Myocyte (in vitro differentiated cells): ENCODE measurements at regions not wholly inside any gene's neighbourhood (a gene's known extent, or its start where the extent isn't known, plus 50 kb on each side); places are given as distances from the start of the nearest gene placed in this dataset.
"Not testable (repeated sequence)": the region's sequence is repeated elsewhere in the genome, so short reads cannot be mapped to it uniquely, and the experiment has no call there.

Experiments used
- DNase-seq: peaks from one replicate; pipeline ENCODE4 v3.0.0-alpha.2; 2012; ENCODE audit warnings: low read depth

DNA sequence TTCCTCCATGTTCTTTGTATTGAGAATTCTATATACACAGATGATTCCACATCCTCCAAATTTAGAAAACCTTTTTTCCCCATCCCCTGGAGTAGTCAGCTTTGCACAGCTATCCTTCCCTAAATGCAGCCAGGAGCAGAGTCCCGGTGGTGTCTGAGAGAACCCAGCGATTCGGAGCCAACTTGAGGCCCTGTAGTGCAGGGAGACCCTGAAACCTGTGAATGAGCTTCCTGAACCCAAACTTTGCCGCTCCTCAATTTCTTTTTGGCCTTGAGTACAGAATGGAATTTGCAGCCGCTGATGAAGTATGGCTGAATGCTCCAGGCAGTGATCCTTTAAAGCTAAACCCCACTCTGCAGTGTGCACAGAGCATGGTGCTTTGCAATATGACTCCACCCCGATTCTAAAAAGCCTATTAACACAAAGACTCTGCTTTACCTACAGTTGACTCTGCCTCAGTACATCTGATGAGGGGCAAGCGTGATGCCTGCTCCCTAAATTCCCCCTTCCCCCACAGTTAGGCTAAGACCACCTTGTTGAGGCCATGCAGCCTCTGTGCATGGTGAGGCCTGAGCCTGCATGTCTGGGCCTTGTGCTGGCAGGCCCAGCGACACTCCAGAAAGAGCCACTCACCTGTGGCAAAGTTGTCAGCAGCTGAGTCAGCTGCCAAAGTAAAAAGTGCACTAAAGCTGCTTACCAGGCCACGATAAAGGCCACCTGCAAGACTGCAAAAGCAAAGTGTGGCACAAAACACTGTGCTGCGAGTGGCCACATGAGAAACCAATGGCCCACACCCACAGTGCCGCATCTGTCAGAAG, 82.1 kb downstream of the PLEKHG1 start:
- no peak for DNase-seq

DNA sequence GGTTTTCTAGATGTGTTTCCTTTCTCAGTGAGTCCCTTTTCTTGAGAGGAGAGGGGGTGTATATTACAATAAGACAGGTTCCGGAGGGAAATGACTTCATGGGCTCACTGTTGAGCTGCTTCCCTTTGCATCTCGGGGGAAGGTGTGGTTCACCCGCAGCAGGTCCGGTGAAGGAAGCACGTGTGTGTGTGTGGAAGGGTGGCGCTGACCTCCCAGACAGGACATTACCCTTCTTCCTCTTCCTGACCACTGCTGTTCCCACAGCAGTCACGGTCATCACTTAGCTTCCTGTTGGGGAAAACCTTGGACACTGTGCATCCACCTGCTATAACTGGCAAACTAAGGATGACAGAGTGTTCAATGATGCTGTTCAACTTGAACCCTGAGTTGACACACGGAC, 83.6 kb downstream of the PLEKHG1 start:
- no peak for DNase-seq

DNA sequence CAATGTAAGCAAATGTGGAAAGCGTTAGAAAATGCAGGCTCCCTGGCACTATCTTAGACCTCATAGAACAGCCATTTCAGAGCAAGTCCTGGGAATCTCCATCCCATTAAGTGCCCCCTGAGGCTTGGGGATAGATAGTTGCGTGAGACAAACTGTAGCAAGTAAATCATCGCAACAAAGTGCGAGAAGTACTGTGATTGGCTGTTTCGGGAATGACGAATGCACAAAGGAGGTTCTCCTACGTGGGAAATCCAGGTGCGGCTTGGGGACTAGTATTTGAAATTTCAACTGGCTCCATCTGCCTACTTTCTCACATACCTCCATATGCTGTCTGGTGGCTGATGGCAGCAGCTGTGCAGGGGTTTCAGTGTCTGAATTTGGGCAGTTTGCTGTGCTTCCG, 84.5 kb downstream of the PLEKHG1 start:
- DNase-seq, result no peak

DNA sequence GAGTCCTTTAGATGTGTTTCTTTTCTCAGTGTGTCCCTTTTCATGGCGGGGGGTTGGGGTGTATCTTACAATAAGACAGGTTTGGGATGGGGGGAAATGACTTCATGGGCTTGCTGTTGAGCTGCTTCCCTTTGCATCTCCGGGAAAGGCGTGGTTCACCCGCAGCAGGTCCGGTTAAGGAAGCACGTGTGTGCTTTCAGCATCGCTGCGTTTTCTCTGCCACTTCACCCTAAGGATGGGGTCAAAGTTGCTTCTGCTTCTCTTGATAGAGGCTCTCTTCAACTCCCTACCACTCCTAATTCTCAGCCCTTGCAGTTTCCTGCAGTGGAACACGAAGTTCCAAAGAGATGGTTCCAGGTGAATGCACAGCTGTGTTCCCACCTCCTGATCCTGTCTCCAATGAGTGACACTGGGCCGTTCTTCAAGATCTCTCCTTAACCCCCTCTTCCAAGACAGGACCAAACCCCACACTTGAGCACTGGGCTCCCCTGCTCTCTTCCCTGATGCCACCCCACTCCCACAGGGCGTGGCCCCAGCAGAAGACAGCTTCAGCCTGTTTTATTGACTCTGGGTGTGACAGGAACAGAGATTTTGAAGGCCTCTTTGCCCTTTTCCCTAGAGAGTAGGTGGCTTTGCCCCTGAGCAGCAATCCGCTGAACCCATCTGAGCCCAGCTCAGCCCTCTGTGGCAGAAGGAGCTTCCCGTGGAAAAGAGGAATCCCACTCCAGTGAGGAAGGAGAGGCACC, 85.2 kb downstream of the PLEKHG1 start:
- DNase-seq, result no peak

DNA sequence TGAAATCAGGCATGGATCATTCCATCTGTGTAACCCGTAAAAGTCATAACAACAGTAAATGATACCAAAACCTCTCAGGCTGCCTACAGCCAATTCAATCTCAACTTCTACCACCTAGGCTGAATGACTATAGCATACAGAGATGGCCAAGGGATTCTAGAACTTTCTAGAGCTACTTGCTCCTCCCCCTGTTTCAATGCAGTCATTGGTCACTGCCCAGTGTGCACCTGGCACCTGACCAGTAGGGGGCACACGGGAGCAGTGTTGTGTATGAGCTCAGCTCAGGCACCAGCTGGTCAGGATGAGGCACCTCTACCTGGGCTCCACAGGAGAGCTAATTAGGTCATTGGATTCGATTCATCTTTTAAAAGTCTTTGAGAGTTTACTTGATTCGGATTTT, 86.2 kb downstream of the PLEKHG1 start:
- DNase-seq, result peak; percentile 4

DNA sequence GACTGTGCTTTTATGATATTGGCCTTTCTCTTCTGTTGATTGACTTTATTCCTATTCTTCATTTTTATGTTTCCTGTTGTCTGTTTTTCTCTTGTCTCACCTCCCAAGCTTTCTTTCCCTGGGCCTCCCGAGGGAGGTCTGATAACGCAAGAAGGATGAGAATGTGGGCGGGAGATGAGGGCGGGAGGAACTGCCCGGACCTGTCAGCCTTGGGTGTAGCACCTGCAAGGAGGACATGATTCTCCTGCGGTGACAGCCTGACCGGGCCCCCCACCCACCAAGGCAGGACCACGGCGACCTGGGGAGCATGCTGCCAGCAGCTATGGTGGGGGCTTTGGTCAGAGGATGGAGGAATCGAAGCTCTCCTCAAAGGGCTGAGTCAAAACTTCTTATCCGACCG, 86.9 kb downstream of the PLEKHG1 start:
- no peak for DNase-seq

DNA sequence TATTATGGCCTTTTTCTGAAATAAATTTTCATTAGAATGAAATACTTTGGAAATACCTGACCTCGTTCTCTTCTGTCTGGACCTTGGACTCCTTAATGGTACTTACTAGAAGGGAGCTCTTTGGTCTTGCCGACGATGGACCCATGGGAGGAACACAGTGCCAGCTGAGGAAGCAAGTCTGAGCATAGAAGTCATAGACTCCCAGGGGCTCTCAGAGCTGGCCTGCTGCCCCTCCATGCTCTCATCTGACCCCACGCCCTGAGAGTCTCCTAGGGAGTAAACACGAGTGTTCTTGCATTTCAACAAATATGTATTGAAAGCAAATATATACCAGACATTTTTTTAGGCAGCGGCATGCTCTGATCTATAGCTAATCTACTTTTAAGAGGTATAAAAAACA, 87.8 kb downstream of the PLEKHG1 start:
- DNase-seq, result no peak

DNA sequence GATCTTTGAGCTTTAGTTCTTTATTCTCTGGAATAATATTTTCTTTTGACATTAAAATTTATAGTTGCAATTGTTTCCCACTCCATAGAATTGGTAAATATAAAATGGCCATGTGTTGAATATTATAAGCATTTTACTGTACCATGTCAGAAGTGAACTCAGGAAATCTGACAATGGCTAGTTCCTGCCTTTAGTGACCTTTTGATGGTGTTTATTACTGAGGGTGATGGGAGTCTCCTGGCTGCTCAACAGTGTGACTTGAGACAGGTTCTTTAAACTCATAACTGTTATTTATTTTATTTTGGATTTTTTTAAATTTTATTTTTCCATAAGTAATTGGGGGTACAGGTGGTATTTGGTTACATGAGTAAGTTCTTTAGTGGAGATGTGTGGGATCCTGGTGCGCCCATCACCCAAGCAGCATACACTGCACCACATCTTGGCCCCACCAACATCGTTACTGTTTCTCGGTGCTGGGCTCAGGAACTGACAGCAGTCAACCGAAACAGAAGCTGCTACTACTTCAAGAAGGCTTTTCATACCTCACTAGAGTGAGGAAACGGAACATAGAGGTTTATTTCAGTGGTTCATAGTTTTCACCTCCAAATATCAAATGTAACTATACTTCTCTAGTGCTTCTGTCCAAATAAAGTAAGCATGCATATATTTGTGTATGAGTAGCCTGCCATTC, 90.4 kb downstream of the PLEKHG1 start:
- DNase-seq, result no peak

DNA sequence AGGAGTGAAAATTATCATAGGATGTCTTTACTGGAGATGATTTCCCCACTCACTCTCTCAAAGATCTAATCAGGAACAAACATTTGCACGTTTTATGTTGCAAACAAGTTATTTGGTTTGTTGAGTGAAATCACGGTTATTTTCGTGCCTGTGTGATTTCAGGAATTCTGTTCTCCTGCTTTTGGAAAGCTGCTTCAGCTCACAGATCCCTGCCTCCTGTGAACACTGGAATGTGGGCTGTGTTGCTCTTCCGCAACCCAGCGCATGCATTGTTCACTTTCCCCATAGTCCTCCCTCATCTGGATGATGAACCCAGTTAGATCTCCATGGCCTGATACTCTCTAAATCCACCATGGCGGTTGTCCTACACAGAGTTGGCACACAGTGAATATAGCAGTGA, 91.0 kb downstream of the PLEKHG1 start:
- DNase-seq, result no peak

DNA sequence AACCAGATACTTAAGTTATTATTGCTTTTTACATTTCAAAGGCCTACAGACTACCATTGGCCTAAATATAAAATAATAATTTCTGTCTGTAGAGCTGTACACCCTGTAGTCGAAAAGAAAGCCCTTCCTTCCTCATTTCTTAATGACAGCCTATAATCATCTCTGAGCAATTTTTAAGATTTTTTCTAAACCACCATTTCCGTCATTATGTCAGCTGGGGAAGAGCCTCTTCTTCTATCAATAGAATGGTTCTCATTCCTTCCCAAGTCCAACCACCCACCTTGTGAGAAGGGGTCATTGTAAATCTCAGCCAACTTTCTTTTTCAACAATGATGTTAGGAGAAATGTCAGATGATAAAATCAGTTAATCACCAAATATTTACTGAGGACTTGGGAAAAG, 91.8 kb downstream of the PLEKHG1 start:
- no peak for DNase-seq

DNA sequence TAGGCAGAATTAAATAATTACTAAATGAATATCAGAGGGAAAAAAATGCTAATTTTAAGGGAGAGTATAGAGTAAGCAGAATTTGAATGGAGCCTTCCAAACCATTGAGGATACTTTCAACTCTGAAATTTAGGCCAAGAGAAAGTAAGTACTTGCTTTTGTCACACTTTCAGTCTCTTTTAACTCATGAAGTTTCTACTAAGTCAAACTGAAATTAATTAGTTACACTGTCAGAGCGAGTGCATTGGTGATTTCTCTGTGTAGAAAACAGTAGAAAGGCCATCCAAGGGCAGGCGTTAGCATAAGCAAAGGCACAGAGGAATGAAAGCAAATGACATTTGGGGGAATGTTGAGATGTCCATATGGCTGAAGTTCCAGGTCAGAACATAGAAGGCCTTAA, 92.9 kb downstream of the PLEKHG1 start:
- no peak for DNase-seq

DNA sequence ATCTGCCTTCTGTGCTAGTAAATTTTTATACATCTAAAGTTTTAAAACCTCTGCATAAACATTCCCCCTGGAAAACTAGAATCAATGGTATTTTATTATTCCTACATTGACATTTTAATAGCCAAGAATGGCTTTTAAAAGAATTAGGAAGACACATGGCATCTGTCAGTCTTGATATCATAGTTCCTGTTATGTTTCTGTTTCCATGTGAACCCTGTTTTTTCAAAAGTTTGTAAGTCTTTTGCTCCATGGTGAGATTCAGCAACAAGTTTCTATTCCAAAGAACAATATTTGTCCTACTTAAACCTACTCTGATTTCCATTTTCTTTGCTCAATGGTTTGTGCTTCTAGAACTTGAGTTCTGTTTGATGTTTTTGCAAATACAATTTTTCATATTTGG, 95.2 kb downstream of the PLEKHG1 start:
- no peak for DNase-seq

DNA sequence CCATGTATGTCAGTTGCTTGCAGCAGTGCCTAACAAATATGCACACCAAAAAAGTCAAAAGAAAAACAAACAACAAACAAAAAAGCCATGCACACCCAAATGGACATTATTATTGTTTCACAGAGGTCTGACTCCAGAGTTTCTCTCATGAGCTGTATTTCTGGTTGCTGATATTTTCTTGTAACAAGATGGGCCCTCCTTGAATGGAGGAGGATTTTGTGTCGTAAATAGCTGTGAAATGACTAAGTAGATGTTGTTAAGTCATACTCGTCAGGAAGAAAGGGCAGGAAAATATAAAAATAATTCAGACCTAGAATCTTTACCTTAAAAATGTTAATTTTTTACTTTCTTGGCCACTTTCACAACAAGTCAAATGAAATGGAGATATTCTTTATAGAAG, 96.0 kb downstream of the PLEKHG1 start:
- no peak for DNase-seq

DNA sequence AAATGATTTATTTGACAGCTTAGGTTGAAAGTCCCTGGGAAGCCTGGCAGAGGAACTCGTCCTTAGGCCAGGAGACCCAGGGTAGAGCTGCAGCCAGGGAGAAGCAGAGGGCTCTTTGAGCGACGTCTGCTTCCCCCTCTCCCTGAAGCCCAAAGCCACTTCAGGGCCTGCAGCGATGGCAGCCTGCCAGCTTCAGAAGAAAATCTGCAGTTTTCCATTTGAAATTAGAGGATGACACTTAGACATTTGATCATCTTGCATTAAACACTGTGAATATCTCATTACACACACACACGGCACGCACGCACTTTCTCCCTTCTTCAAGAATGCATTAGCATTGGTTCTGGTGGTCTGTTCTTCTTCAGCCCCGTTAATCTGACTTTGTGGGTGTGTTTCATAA, 96.5 kb downstream of the PLEKHG1 start:
- no peak for DNase-seq

DNA sequence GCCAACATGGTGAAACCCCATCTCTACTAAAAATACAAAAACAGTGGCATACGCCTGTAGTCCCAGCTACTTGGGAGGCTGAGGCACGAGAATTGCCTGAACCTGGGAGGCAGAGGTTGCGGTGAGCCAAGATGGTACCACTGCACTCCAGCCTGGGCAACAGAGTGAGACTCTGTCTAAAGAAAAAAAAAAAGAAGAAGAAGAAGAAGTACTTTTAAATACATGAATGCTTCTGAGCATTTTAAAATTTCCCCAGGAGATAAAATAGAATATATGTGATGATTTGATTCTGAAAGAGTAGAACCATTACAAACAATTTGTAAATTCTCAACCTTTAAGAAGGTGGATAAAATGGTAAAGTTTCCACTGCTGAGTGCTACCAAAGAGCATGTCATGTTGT, 97.2 kb downstream of the PLEKHG1 start:
- DNase-seq, result not testable (repeated sequence)

DNA sequence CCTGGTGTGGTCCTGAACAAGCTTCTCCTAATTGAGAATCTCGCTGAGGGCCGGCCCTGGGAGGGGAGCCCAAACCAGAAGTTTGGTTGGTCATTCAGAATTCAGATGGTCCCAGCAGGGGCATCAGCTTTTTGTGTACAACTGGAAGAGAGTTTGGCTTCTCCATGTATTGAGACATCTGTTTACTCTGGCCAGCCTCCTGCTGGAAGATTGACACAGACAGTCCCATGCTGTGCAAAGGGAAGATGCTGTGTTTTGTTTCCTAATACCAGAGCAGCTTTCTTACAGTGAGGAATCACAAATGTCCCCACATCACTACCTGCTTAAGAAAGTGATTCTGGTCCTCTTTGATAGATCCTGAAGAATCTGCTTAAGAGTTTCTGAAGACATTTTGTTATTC, 97.8 kb downstream of the PLEKHG1 start:
- DNase-seq, result no peak

DNA sequence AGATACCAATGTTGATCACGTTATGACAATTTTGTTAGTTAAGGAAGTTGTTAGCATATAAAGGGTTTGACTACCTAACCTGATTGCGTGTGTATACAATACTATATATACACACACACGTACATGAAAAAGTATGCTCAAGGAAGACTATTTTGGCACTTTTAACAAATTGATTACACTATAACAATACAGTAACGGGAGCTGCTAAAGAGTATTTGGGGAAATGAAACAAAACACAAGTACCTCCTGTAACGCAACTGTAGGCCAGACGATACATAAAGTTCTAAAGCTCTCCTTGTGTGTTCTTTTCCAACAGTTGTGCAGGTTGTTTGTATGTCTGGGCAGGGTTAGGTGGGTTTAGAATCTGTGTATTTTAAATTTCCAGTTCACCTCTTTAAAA, 98.7 kb downstream of the PLEKHG1 start:
- DNase-seq, result no peak

DNA sequence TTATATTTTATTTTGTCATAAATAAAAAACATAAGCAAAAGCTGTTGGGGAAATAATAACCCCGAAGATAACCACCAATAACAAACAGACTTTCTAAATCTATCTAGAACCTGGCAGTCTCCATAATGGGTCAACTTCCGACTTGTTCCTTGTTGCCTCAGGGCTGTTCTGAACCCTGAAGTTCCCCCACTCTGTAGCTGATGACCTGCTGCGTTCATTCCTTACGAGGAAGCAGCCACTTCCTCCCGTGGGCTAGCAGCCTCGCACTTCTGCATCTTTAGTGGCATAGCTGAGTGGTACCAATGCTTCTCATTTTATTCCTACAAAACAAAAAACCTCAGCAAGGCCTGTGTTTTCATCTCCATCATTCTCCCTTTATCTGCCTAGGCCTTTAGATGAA, 103.0 kb downstream of the PLEKHG1 start:
- DNase-seq, result no peak

DNA sequence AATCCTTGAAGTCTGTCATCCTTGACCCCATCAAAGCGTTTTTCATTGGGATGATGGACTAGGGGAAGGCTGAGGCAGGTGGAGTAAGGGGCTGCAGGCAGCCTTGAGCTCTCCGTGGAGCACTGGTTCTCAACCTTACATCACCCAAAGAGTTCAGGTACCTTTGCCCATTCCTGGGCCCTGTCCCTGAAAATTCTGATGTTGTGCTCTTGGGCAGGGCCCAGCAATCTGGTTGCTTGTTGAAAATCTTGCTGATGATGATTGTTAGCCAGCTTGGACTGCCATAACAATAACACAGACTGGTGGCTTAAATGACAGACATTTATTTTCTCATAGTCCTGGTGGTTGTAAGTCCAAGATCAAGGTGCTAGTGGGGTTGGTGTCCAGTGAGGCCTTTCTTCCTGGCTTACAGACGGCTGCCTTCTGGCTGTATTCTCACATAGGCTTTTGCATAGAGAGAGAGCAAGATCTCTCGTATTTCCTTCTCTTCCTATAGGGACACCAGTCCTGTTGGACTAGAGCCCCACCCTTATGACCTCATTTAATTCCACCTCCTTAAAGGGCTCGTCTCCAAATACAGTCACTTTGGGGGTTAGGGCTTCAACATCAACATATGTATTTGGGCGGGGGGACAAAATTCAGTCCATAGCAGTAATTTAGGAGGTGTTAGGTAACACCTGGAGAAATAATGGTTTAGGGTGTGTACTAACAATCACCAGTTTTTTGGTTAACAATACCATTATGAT, 104.9 kb downstream of the PLEKHG1 start:
- DNase-seq, result no peak

DNA sequence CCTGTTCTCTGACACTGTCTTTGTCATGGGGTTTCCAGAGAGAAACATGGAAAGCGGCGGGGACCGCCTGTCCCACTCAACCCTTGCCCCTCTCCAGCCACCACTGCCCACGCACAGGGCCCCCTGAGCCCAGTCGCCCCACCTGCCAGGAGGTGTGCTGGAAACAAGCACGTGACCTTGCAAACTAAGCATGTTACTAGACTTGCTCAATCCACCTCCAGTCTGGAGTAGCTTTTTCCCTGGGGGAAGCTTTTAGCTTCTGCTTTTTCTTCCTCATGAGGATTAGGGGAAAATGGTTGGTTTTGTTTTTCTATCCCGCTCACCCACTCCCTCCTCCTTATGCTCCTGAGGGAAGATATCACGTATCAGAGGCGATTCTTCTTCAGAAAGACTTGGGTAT, 105.7 kb downstream of the PLEKHG1 start:
- DNase-seq, result no peak

DNA sequence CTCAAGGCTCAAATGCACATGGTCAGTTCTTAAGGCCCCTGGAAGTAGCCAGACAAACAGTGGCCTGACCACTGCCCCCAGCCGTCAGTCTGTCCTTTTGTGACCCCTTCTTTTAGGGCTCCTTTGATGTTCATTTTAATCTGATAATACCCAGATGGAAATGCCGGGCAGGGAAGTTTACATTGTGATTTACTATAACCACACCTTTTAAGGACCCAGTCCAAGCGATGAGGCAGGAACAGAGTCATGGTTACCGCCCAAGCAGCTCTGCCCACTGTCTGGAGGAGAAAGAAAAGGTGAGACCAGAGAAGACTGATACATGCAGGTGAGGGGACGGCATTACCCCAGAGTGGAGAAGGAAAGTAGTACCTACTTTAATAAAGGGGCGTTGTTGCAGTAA, 110.6 kb downstream of the PLEKHG1 start:
- DNase-seq, result no peak

DNA sequence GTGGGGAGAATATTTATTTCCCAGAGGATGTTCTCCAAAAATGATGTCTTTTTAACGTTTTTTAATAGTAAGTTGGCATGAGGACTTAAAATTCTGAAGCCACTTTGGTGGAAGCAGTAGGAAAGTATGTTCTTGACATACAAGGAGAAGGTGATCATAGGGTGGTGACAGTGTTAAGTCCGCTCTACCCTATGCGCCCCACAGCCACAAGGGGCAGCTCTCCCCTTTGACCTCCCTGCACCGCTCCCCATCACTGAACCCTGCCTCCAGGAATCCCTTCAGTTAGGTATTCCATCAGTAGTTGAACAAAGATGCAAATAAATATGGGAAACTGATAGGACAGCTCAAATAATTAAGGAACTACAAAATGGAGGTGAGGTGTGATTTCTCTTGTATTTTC, 111.4 kb downstream of the PLEKHG1 start:
- no peak for DNase-seq
